G401.6 (cell line): ENCODE measurements at regions not wholly inside any gene's neighbourhood (a gene's known extent, or its start where the extent isn't known, plus 50 kb on each side); places are given as distances from the start of the nearest gene placed in this dataset.
"Not testable (repeated sequence)": the region's sequence is repeated elsewhere in the genome, so short reads cannot be mapped to it uniquely, and the experiment has no call there.

ENCODE experiments used
- FAIRE-seq: peaks from 2 replicates; lab custom pipeline; 2012; peaks lifted over from hg19 to GRCh38; lab: Jason Lieb, UNC

DNA sequence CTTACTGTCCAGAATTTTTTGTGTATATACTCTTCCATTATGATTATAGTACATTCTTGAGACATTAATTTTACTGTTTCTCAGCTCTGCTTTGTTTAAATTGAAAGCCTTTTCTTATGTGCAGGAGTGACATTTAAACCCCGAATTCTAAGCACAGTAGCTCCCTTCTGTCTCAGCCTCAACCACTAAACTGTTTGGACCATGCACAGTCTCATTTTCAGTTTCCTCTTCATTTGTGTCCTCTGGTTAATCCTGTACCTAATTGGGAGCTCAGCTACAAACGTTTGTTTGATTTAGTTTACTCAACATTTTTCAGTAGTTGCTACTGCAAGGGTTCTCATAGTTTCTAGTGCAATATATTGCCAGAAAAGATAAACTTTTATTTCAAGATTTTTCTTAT is 206.3 kb downstream of the SLITRK5 start:
- no peak for FAIRE-seq

DNA sequence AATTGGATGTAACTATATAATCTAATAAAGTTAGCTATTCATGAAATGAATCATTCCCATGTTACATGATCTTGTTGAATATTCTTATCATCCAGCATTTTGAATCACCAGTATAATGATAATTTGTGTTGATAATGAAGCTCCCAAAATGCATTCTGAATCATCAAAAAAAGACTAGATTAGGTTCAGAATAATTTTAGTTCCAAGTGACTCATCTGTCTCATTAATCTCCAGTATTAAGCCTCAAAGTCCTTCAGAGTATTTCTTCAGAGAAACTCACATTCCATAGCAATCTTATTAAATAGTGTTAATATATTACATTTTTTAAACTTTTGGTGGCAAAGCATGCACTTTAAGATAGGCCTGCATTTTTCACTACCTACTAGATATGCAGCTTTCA is 207.5 kb downstream of the SLITRK5 start:
- FAIRE-seq, result no peak

DNA sequence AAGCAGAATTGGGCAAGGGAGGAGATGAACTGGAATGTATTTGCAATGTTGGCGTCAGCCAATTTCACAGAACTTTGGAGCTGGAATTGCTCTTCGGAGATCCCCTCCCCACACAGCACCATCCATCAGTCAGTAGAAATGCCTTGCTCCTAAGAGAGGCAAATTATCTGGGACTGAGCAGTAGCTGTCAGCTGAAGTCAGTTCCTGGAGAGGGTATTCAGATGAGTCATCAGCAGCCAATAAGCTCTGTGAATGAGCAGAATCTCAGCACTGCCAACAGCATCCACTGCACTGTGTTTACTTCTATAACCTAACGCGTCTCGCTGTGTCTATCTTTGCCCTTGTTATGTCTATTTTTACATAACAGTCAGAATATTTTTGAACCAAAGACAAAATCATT is 213.7 kb downstream of the SLITRK5 start:
- no peak for FAIRE-seq

DNA sequence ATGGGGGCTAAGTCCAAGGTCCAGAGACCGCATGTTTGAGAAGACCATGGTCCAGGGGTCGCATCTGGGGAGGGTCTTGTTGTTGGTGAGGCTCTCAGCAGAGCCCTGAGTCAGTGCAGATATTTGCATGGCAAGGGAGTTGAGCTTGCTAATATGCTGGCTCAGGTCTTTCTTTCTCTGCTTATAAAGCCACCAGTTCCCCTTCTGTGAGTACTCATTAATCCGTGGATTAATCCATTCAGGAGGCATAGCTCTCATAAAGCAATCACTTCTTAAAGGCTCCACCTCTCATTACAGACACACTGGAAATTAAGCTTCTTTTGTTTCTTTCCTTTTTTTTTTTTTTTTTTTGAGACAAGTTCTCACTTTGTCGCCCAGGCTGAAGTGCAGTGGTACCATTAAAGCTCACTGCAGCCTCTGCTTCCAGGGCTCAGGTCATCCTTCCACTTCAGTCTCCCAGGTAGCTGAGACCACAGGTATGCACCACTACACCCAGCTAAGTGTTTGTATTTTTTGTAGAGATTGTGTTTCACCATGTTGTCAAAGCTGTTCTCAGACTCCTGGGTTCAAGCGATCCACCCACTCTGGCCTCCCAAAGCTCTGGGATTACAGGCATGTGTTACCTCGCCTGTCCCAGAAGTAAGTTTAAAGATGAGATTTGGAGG is 216.4 kb downstream of the SLITRK5 start:
- FAIRE-seq, result no peak

DNA sequence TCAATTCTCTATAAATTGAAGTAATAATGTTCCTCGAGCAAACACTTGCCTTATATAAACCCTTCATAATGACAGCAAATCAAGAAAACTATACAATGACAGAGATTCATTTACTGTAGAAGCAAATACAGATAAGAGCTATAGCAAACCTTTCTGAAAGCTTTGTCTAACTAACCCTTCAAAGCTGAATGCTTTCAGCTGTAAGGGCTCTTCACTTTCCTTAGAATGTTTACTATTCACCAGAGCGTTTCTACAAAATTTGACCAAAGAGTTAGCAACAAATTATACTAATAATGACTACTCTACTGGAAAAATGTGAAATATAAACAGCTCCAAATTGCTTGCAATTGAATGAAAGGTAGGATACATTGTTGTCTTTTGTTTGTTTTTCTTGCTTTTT is 218.1 kb downstream of the SLITRK5 start:
- FAIRE-seq, result no peak

DNA sequence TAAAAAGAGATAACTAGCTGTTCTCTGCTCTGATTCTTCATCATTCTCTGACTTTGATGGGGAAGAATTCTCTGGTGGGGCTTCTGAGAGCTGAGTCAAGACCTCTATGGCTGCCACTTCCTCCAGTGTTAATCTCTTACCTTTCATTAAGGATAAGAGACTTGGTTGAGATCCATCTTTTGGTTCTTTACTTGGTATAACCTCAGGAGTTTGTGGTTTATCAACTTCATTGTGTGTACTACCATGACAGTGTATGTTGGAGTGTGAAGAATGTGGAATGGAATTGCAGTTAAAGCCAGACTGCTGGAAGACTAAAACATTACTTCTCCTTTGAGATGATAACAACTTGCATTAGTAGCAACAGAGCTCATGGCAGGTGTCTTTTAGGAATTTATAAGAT is 222.0 kb downstream of the SLITRK5 start:
- no peak for FAIRE-seq

DNA sequence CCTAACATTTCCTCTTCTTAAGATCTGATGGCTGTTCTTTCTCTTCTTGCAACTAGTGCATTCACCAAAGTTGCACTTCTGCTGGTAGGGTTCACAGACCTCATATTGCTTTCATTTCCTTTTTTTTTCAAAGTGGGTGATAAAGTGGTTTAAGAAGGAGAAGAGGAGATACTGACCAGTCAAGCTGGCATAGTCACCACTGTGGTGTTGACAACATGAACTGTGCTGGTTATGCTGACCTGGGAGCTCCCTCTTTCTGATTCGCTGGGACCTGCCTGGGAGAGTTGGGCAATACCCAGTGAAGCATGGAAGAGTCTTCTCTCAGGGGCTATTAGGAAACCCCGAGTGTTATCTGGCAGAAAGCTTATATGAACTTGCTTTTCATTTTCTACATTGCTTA is 222.9 kb downstream of the SLITRK5 start:
- no peak for FAIRE-seq

DNA sequence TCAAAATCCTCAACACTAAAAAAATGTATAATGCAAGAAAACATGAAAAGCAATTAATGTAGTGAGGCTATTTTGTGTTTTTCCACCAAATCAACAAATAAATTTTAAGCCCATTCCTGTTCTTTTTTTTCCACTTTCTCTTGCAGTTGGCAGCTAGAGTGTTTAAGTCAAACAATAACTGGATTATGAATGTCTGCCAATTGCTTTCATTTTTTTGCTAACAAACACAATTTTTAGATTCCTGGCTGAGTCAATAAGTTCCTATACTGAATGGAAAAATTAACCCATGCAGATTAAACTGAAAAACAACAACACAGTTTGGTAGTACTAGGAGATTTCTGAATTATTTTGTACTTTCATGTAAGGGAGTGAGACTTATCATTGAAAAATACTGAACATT is 232.4 kb downstream of the SLITRK5 start:
- no peak for FAIRE-seq

DNA sequence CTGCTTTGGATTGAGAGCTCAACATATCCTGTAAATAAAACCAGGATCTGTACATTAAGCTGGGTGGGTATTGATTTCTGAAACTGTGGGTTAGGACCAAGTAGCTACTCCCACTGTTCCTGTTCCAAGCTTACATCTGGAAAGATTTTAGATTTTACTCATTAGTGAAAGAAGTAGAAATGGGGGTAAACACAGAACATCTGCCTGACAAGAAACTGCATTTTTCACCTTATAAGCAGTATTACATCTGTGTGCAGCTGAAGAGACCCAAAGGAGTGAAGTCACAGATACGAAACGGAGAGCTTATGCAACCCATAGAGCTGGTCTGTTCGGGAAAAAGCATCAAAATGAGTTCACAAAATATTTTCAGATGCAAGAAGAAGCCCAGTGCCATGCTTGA is 235.2 kb downstream of the SLITRK5 start:
- no peak for FAIRE-seq

DNA sequence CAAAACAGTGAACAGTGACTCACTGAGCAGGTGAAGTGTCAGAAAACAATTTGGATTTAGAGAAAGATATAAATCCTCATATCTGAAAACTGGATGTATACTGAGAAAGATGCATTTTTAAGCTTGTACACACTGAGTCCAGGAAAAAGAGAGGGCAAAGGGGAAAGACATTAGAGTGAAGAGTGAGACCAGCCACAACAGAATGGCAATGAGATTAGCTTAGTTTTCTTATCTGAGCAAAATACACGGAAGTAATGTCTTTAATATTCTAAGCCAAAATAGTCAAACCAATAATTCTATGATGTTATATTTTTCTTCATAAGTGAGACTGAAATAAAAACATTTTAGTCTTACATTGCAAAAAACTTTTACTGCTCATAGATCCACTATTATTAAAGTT is 236.0 kb downstream of the SLITRK5 start:
- no peak for FAIRE-seq

DNA sequence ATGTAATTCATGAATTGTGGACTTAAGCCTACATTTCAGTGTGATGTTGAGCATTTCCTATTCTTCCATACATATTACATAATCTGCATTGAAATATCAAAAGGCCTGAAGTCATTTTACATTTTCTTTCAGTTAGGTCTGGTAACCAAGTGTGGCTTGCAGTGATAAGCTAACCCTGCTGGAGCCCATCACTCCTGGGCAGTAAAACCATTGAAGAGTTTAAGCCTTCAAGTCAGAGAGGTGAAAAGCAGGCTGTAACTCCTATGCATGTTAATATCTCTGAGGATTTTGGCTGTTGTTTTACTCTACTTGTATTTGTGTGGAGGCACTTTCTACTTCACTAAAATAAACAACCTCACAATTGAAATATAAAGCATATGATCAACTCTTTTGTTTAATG is 248.8 kb downstream of the SLITRK5 start:
- FAIRE-seq, result no peak

DNA sequence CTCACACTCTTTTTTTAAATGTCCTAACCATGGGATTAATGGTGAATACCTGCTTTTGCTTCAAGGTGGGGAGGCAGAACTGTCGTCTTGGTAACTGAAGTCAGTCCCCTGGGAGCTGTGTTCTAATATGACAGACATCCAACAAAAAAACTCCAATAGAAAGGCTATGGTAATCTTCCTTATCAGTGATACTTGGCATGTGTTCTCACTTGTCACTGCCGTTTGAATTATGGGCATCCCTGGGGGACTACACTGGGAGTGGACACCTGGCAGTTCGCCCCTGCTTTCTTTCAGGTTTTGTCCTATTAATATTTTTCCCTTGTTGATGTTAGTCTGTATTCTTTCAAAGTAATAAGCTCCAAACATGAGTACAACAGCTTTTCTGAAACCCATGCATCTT is 252.6 kb downstream of the SLITRK5 start:
- FAIRE-seq, result no peak

DNA sequence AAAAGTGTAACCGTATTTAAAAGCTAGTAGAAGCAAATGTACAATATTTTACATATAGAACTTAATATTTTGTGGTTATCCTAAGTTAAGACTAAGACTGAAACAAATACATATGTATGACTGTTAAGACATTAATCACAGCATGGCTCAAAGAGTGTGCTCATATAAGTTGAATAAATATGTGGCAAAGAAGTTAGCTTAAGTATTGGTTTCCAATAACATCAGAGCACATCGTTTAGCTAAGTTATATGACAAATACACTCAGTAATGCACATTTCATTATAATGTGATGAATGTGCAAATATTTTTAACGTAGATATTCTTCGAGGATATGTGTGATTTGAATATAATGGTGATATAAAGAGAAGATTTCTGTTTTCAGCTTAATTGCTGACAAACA is 253.8 kb downstream of the SLITRK5 start:
- FAIRE-seq, result no peak

DNA sequence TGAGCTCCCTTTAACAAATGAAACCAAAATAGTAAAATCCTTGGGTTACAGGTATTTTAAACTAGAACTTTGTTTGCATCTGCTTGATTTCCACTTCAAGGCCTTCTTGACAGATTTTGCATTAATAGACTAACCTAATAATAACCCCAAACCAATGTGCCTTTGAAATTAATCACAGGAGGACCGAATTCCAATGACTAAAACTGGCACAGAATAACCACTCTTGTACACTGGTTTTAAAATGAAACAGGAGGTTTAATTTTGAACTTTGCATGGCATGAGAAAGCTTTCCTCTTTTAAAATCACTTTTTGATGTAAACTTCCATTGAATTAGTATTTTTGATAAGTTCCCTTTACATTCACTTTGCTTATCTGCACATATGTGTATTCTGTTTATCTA is 269.6 kb downstream of the SLITRK5 start:
- no peak for FAIRE-seq

DNA sequence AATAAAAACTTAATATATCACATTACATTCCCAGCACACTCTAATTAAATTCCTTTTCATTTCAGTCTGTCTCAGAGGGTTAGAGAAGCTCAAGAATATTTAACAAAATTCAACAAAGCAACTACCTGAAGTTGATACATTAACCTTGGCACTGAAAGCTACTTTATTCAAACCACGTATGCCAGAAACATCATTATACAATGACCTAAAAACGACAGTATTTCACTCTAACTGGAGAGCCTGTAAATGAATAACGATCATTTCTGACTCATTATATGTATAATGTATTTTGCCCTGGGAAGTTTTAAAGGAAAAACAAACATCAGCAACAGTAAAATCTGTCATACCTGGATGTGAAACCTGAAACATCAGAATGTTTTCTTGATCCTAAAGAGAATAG is 270.1 kb downstream of the SLITRK5 start:
- no peak for FAIRE-seq

DNA sequence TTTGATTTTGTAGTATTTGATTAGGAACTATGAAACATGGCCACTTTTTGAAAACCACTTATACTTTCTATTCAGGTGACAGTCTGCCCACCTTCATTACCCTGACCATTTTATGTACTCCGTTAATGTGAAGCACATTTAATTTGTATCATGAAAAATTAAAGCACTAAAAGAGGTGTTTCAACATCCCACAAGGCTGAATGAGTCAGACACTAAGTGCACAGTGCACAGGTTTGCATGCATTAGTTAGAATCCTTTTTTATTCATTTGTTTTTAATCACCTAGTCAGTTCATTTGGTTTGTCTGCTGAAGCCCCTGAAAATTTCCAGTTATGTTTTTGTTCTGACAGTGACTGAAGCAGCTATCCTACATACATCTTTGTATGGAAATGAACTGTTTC is 271.0 kb downstream of the SLITRK5 start:
- FAIRE-seq, result no peak

DNA sequence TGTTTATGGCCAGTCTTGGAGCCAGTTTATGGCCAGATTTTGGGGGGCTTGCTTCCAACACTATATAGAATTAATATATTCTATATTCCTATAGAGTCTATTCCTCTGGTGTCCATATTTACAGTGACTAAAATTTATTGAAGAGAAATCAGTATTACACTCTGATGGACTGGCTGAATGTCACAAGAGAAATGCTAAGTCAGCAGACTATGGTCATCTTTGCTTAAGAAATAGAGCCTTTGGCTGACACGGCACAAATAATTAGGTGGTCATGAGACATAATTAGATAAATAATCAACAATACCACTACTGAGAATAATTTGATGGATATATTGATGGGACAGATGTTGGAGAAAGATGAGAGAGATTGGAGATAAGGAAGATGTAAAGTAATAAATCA is 272.9 kb downstream of the SLITRK5 start:
- no peak for FAIRE-seq

DNA sequence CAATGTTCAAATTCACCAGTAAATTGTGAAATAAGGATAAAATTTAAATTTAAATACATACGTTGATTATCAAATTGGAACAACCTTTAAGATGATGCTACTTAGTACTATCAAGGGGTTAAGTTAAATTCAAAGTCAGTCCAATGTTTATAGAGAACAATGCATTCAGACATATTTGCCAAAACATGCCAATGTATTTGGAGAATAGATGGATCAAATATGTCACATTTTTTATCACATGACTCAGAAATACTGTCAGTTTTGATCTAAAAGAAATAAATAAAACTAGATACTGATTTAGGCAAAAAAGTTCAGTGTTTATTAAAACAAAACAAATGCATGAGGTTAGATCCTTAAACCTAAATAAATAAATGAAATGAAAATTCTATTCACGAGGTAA is 281.2 kb downstream of the SLITRK5 start:
- no peak for FAIRE-seq

DNA sequence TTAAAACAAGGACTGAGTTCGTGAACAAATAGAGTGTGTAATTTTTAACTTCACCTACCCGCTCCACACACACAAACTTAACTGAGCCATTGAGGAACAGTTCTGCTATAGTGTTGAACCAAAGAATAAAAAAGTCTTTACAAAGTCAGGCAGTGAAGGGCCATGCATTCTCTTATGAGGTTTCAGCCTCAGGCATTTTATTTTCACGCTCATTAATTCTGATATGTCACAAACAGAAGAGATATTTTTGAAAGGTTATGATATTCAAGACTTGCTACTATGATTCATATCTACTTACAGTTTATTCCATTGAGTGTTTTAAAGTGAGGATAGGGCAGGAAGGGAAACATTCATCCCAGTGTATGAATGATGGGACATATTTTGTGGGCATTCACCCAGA is 282.2 kb downstream of the SLITRK5 start:
- FAIRE-seq, result no peak

DNA sequence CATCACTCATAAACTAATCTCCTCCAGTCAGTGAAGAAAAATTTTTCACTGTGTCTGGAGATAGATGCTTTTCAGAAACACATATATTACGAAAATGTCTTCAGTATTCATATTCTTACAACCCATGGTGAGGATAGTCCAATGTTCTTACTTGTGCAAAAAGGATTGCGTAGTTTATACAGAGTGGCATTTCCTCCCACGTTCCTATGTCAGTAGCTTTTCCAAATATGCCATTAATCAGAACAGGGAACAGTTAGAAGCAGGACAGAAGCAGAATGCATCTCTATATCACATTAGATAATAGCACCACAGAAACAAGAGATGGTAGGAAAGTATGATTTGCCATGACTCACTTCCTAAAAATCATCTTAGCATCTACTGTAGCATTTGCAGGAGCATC is 282.9 kb downstream of the SLITRK5 start:
- FAIRE-seq, result no peak

DNA sequence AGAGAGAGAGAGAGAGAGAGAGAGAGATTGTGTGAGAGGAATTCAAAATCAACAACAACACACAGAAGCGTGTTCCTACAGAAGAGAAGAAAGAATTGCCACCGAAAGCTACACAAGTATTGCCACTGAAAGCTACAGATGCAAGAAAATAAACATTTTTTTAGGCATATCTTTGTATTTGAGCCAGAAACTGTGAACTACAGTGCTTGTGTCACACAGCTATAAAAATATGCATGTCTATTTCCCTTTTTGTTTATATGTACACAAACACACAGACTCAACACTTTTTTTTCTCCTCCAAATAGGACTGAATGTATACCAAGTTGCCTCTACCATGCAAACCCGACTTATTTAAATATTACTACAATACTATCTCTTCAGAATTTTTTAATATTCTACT is 290.4 kb downstream of the SLITRK5 start:
- no peak for FAIRE-seq

DNA sequence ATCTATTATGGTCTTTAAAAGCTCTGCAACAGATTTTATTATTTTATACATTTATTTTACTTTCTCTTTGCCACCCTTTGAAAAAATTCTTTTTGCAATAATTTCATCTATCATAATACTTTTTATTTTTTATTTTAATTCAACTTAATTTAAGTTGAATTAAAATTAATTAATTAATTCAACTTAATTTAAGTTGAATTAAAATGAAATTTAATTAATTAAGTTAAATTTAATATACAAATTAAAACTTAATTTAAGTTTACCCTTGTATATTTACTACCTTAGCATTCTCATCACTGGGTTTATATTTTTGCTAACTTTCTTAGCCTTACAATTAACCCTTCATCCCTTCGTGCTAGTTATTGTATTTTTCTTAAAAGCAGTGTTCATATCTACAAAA is 301.4 kb downstream of the SLITRK5 start:
- peak; percentile 75 for FAIRE-seq

DNA sequence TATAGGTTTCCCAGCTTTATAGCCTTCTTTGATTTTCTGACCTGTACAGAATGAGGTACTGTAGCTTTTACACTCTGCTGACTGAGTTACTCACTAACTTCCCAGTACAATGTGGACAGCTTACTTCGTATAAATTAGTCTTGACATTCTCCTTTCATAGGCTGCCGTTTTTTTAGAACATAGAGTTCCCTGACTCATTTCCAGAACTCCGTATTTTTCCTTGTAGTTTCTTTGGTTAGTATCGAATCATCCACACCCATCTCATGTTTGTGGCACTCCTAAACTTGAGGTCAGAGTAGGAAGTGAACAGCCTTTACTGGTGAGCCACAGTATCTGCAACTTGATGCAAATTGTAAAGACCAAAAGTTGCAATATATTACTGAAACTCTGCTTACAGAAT is 303.9 kb downstream of the SLITRK5 start:
- FAIRE-seq, result no peak

DNA sequence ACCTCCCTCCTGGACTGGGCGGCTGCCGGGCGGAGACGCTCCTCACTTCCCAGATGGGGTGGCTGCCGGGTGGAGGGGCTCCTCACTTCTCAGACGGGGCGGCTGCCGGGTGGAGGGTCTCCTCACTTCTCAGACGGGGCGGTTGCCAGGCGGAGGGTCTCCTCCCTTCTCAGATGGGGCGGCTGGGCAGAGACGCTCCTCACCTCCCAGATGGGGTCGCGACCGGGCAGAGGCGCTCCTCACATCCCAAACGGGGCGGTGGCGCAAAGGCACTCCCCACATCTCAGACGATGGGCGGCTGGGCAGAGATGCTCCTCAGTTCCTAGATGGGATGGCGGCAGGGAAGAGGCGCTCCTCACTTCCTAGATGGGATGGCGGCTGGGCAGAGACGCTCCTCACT is 305.5 kb downstream of the SLITRK5 start:
- FAIRE-seq, result not testable (repeated sequence)

DNA sequence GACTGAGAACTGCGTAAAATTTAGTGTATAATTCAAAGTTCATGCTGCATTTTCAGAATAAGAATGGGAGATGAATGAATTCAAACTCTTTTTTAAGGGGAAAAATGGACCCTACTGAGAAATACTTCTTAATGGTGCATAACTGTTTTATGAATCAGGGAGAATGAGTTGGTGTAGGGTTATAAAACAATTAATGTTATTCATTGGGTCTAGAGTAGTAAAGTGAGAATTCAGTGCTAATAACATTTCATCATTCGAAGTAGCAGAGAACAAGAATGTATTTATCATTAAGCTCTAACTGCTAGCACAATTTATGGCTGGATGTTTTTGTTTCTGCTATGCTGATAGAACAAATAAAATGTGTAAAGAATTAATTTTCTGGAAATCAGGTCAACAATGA is 310.2 kb downstream of the SLITRK5 start:
- FAIRE-seq, result no peak
